Ovary (tissue), 7 donors: ENCODE measurements at regions not wholly inside any gene's neighbourhood (a gene's known extent, or its start where the extent isn't known, plus 50 kb on each side); places are given as distances from the start of the nearest gene placed in this dataset.

Experiments
- DNase-seq, 5 donors: peaks; one replicate each; pipeline ENCODE4 v3.0.0-alpha.2; 2019 to 2020
- H3K27ac ChIP-seq, 2 donors: fragments of 200-600 bp; one replicate each; pipeline versions ENCODE4 v1.5.1 to v1.8.0; 2019 to 2022
- H3K27me3 ChIP-seq: fragments of 200-600 bp; one replicate; pipeline ENCODE4 v1.8.0; 2022
- H3K36me3 ChIP-seq: fragments of 200-600 bp; sonication (generic); one replicate; pipeline ENCODE4 v1.5.1; 2019
- H3K4me1 ChIP-seq: one replicate; pipeline ENCODE4 v1.8.1; 2013; ENCODE audit warnings: mild to moderate bottlenecking, moderate library complexity; ENCODE audit not compliant: insufficient read depth
- H3K4me3 ChIP-seq: fragments of 200-600 bp; sonication (generic); one replicate; pipeline ENCODE4 v1.5.1; 2017
- H3K9me3 ChIP-seq, 2 donors: fragments of 200-600 bp in 1 of 2; sonication (generic) in 1 of 2; one replicate each; pipeline versions ENCODE4 v1.5.1 to v1.8.1; 2013 to 2019; ENCODE audit warnings: mild to moderate bottlenecking in 1 of 2, moderate library complexity in 1 of 2
- EP300 ChIP-seq: sonication (generic); formaldehyde crosslinking; IDR thresholded peaks from one replicate; pipeline ENCODE4 v1.6.1; 2017; ENCODE audit warnings: antibody characterized with exemption
- POLR2A ChIP-seq: fragments of 450-650 bp; IDR thresholded peaks from one replicate; pipeline ENCODE4 v1.6.1; 2017; ENCODE audit warnings: antibody characterized with exemption, mild to moderate bottlenecking, moderate library complexity
- WGBS, 3 donors: extraction: QIAGEN DNeasy Blood & Tissue Kit in 1 of 3; methylation state at CpG; one replicate each; pipeline versions ENCODE4 v1.1.5 to v1.1.7; 2013 to 2017; 5-methylcytosine and 5-hydroxymethylcytosine counted together
- intact Hi-C, 4 donors: fragments of 100-400 bp; cut with DNase I; formaldehyde crosslinking; loops; one replicate each; pipeline versions ENCODE4 v1.11.0 to v1.15.1; 2022 to 2023
- TF ChIP-seq, protein P1 (sequence below), 3 donors: fragments of 450-650 bp in 2 of 3; fragments of 200-600 bp in 1 of 3; IDR thresholded peaks; one replicate each; pipeline versions ENCODE4 v1.5.1 to v1.8.0; 2016 to 2022; ENCODE audit warnings: antibody characterized with exemption in 3 of 3, mild to moderate bottlenecking in 1 of 3
- donor health status: DM: no; HTN: no; CAD: no; lungs with moderate emphysema.
- donor health status: DM: no; HTN: no; CAD: no.
- donor health status: Bipolar disorder and iron deficiency.
- donor health status: DM: no; HTN: no; CAD: no.
- donor health status: DM: yes; HTN: yes; CAD: no.

DNA sequence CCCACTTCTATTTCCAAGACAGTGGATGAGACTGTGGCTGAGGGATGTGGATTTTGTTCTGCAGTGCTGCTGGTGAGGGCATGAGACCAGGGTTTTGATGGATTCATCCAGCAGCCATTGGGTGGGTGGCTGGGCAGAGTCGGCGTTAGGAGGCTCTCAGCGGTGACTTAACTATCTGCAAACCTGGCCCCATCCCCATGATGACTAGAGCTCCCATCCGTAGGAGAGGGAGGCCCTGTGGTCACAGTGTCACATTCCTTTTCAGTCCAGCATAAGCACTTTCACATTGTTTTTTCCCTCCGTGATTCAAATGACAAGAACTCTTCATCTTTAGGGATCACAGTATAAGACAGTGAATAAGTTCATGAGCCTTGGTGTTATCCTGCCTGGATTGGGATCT is 60.4 kb upstream of the SPRY4 start:
- H3K9me3 ChIP-seq, result no peaks in the 10 kb centered on the region
- DNase-seq, result no peak
- H3K4me3 ChIP-seq, result no peak overlapping the region
- intact Hi-C loops, result no loop called here
- no peaks in the 10 kb centered on the region for H3K36me3 ChIP-seq
- H3K27ac ChIP-seq, result no peak overlapping the region
- no peak for TF ChIP-seq POLR2A
- TF ChIP-seq, protein P1, sequence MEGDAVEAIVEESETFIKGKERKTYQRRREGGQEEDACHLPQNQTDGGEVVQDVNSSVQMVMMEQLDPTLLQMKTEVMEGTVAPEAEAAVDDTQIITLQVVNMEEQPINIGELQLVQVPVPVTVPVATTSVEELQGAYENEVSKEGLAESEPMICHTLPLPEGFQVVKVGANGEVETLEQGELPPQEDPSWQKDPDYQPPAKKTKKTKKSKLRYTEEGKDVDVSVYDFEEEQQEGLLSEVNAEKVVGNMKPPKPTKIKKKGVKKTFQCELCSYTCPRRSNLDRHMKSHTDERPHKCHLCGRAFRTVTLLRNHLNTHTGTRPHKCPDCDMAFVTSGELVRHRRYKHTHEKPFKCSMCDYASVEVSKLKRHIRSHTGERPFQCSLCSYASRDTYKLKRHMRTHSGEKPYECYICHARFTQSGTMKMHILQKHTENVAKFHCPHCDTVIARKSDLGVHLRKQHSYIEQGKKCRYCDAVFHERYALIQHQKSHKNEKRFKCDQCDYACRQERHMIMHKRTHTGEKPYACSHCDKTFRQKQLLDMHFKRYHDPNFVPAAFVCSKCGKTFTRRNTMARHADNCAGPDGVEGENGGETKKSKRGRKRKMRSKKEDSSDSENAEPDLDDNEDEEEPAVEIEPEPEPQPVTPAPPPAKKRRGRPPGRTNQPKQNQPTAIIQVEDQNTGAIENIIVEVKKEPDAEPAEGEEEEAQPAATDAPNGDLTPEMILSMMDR (IDR thresholded peaks at IDR 0.05), result no peak
- TF ChIP-seq EP300, result no peak
- no peaks in the 10 kb centered on the region for H3K4me1 ChIP-seq
- 57 to 65% (median 60%) methylated on average over 5 of the region's 5 CpGs for WGBS, 3 donors
- no peaks in the 10 kb centered on the region for H3K27me3 ChIP-seq

DNA sequence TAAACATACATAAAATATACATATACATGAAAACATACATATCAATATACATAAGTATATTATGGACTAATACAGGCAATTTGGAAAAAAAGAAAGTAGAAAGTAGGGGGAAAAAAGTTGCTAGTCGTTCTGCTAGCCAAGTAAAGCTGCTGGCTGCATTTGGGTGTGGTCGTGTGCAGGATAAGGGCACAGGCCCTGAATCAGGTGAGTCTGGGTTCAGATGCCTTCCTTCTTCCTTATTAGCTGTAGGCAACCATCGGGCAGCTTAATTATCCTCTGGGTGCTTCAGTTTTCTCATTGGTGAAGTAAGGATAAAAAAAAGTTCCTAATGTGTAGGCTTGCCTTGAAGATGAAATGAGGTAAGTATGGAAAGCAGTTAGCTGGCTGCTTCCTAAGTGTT is 59.2 kb upstream of the SPRY4 start:
- Histone ChIP-seq H3K4me3 (no peak overlapping the region), H3K27ac (no peak overlapping the region), H3K9me3 (no peaks in the 10 kb centered on the region), H3K4me1 (no peaks in the 10 kb centered on the region), H3K27me3 (no peaks in the 10 kb centered on the region), H3K36me3 (no peaks in the 10 kb centered on the region)
- DNase-seq, result no peak
- intact Hi-C loops, result no loop called here
- 82 to 93% (median 87%) methylated on average over 3 of the region's 3 CpGs for WGBS, 3 donors
- TF ChIP-seq, protein P1 (IDR thresholded peaks at IDR 0.05), result no peak
- no peak for TF ChIP-seq POLR2A
- TF ChIP-seq EP300, result no peak

DNA sequence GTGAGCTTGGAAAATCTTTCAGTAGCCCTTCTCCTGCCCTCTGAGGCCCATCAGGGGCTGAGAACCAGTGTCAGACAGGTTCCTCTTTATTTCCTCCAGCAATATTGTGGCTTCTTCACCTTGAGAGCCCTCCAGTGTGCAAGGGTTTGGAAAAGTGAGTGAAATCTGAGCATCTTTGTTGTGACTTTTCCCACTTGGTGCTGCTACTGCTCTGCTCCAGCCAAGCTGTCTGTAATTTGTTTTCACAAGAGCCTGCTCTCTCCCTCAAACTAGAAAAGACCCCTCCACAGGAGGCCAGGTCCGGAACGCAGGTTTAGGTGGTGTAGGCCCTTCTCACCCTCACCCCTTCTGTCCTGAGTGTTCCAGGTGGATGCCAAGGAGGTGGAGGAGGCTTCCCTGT is 57.4 kb upstream of the SPRY4 start:
- 81 to 85% (median 82%) methylated on average over 2 of the region's 2 CpGs for WGBS, 3 donors
- TF ChIP-seq, protein P1 (IDR thresholded peaks at IDR 0.05), result no peak
- TF ChIP-seq POLR2A, result no peak
- no peak for TF ChIP-seq EP300
- Histone ChIP-seq H3K4me1 (no peaks in the 10 kb centered on the region), H3K4me3 (no peak overlapping the region), H3K27ac (no peak overlapping the region), H3K36me3 (no peaks in the 10 kb centered on the region), H3K9me3 (no peaks in the 10 kb centered on the region), H3K27me3 (no peaks in the 10 kb centered on the region)
- intact Hi-C loops, result no loop called here
- no peak for DNase-seq

DNA sequence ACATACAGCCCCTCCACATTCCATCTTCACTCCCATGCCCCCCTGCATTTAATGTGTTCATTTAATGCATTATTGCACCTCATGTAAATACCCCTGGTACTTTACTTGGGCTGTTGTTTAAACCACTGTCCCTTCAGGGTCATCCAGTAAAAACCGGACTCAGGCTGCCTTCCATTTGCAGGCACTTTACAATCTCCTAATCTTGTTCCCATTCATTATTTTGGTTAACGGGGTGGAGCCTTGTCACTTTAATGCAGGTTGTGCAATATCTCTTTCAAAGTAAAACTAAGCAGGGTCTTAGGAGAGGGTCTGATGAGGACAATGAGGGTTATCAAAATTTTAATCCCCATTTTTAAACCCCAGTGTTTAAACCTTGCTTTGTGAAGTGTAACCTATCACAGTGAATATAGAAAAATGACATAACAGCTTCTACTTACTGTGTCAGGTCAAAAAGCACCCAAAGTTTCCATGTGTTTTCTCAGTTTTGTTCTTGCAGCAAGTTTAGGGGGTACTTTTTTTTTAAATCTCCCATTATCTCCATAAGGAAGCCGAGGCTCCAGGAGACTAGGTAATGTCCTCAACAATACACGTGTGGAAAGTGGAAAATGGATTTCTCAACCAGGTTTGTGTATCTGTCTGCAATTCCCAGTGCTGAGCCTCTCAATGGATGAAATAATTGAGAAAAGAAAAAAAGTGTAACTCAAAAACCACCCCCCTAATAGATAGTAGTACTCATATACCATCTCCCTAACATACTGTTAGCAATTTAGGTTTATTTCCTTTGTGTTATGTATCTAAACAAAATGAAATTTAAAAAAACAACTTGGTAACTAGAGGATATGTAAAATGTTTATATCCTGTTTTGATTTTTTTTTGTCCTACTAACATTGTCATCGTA is 54.2 kb upstream of the SPRY4 start:
- Histone ChIP-seq H3K27ac (no peak overlapping the region), H3K4me1 (no peaks in the 10 kb centered on the region), H3K36me3 (no peaks in the 10 kb centered on the region), H3K9me3 (no peaks in the 10 kb centered on the region), H3K27me3 (no peaks in the 10 kb centered on the region), H3K4me3 (no peak overlapping the region)
- 65 to 75% (median 75%) methylated on average over 5 of the region's 5 CpGs for WGBS, 3 donors
- intact Hi-C loops, result no loop called here
- no peak for DNase-seq
- TF ChIP-seq POLR2A, result no peak
- TF ChIP-seq, protein P1 (IDR thresholded peaks at IDR 0.05), result no peak
- TF ChIP-seq EP300, result no peak
